Upper lobe of left lung (tissue), 4 donors: ENCODE measurements at regions not wholly inside any gene's neighbourhood (a gene's known extent, or its start where the extent isn't known, plus 50 kb on each side); places are given as distances from the start of the nearest gene placed in this dataset.

Source experiments
- CTCF ChIP-seq, 6 experiments: fragments of 450-650 bp in 4 of 6; fragments of 200-600 bp in 2 of 6; sonication (generic) in 2 of 6; IDR thresholded peaks; one replicate each; pipeline ENCODE4 v1.5.1; 2016 to 2019; ENCODE audit warnings: antibody characterized with exemption in 6 of 6
- EP300 ChIP-seq, 4 donors: sonication (generic); formaldehyde crosslinking; IDR thresholded peaks; one replicate each; pipeline ENCODE4 v1.5.1; 2017; ENCODE audit warnings: antibody characterized with exemption in 4 of 4, control low read depth in 2 of 4
- POLR2A ChIP-seq, 4 donors: fragments of 450-650 bp; IDR thresholded peaks; one replicate each; pipeline ENCODE4 v1.5.1; 2016 to 2017; ENCODE audit warnings: antibody characterized with exemption in 4 of 4, mild to moderate bottlenecking in 2 of 4
- POLR2AphosphoS5 ChIP-seq, 2 donors: sonication (generic); formaldehyde crosslinking; IDR thresholded peaks; one replicate each; pipeline ENCODE4 v1.5.1; 2017; ENCODE audit warnings: antibody characterized with exemption in 2 of 2

- TF ChIP-seq POLR2A (IDR thresholded peaks at IDR 0.05) (no peak), POLR2AphosphoS5 (IDR thresholded peaks at IDR 0.05) (no peak), CTCF (IDR thresholded peaks at IDR 0.05) (no peak), EP300 (IDR thresholded peaks at IDR 0.05) (no peak)
Measured at GRCh38 chr7:21054427-21055112, 267.9 kb upstream of the SP8 start.
